Body of pancreas (tissue), 4 donors: ENCODE measurements at regions not wholly inside any gene's neighbourhood (a gene's known extent, or its start where the extent isn't known, plus 50 kb on each side); places are given as distances from the start of the nearest gene placed in this dataset.

Experiments
- CTCF ChIP-seq, 7 experiments: fragments of 450-650 bp in 4 of 7; fragments of 200-600 bp in 3 of 7; sonication (generic) in 3 of 7; IDR thresholded peaks; one replicate each; pipeline ENCODE4 v1.5.1; 2016 to 2019; ENCODE audit warnings: antibody characterized with exemption in 7 of 7
- POLR2A ChIP-seq, 3 donors: fragments of 450-650 bp; IDR thresholded peaks; one replicate each; pipeline ENCODE4 v1.6.1; 2016; ENCODE audit warnings: antibody characterized with exemption in 3 of 3, mild to moderate bottlenecking in 2 of 3

GRCh38 chr10:47151920-47152319, 148.1 kb upstream of the GDF10 start:
- TF ChIP-seq CTCF (IDR thresholded peaks at IDR 0.05) (no peak), POLR2A (IDR thresholded peaks at IDR 0.05) (no peak)
